K562 (cell line): ENCODE measurements at regions not wholly inside any gene's neighbourhood (a gene's known extent, or its start where the extent isn't known, plus 50 kb on each side); places are given as distances from the start of the nearest gene placed in this dataset.

Source experiments
- CBX3 ChIP-seq, 2 experiments: IDR thresholded peaks; 1 replicate in 1 of 2; 2 replicates in 1 of 2; pipeline ENCODE4 v1.6.1; 2012; ENCODE audit warnings: inconsistent platforms in 2 of 2, low read length in 2 of 2, borderline replicate concordance in 1 of 2, control low read depth in 1 of 2
- CTCF ChIP-seq, 3 experiments: IDR thresholded peaks in 2 of 3; conservative IDR thresholded peaks in 1 of 3; 2 replicates each; pipeline ENCODE4 v1.5.1; 2011 to 2012; ENCODE audit warnings: low read length in 3 of 3, mild to moderate bottlenecking in 3 of 3, control low read depth in 2 of 3, improper control_type of control experiment in 1 of 3, inconsistent platforms in 1 of 3, low read depth in 1 of 3, mixed read lengths in 1 of 3, moderate library complexity in 1 of 3; ENCODE audit not compliant: insufficient read depth in 2 of 3
- EHMT2 ChIP-seq: fragments of 450-650 bp; IDR thresholded peaks from 2 replicates; pipeline ENCODE4 v1.6.1; 2018; ENCODE audit warnings: antibody characterized with exemption
- JUND ChIP-seq, 2 experiments: IDR thresholded peaks; 2 replicates in 1 of 2; 3 replicates in 1 of 2; pipeline ENCODE4 v1.6.1; 2011; ENCODE audit warnings: borderline replicate concordance in 2 of 2, low read depth in 2 of 2, low read length in 2 of 2, improper control_type of control experiment in 1 of 2, missing biosample characterization in 1 of 2, missing genetic modification characterization in 1 of 2, missing genetic modification reagents in 1 of 2
- MAZ ChIP-seq, 2 experiments: fragments of 450-650 bp in 1 of 2; sonication (generic) in 1 of 2; formaldehyde crosslinking; IDR thresholded peaks in 1 of 2; conservative IDR thresholded peaks in 1 of 2; 2 replicates each; pipeline versions ENCODE4 v1.4.0 to v1.5.0; 2020; ENCODE audit warnings: mild to moderate bottlenecking in 1 of 2, missing genetic modification reagents in 1 of 2
- MYNN ChIP-seq, 2 experiments: sonication (generic); formaldehyde crosslinking in 1 of 2; IDR thresholded peaks; 2 replicates each; pipeline versions ENCODE4 v1.5.0 to v1.6.1; 2016 to 2020; ENCODE audit warnings: antibody characterized with exemption in 1 of 2, missing genetic modification reagents in 1 of 2
- NBN ChIP-seq: fragments of 450-650 bp; IDR thresholded peaks from 2 replicates; pipeline ENCODE4 v1.6.1; 2016; ENCODE audit warnings: low read depth, mild to moderate bottlenecking
- POLR2A ChIP-seq: fragments of 450-650 bp; conservative IDR thresholded peaks from 2 replicates; pipeline ENCODE4 v1.6.1; 2016
- POLR2AphosphoS5 ChIP-seq: IDR thresholded peaks from 2 replicates; pipeline ENCODE4 v1.6.1; 2011; ENCODE audit warnings: mild to moderate bottlenecking, low read depth, low read length, moderate library complexity; ENCODE audit not compliant: control insufficient read depth, insufficient read depth
- SNAPC5 ChIP-seq: fragments of 250-450 bp; sonication (Bioruptor Pico); IDR thresholded peaks from 2 replicates; pipeline ENCODE4 v1.8.0; 2021; ENCODE audit warnings: moderate library complexity, mild to moderate bottlenecking, inconsistent platforms
- SP2 ChIP-seq: IDR thresholded peaks from 2 replicates; pipeline ENCODE4 v1.6.1; 2011; ENCODE audit warnings: mild to moderate bottlenecking, low read depth, low read length, moderate library complexity; ENCODE audit not compliant: poor library complexity, severe bottlenecking; ENCODE audit errors: extremely low read depth
- SRSF1 ChIP-seq: fragments of 200-400 bp; formaldehyde crosslinking; IDR thresholded peaks from 2 replicates; pipeline ENCODE4 v1.6.1; 2017; ENCODE audit warnings: mild to moderate bottlenecking, low read depth, low read length, moderate library complexity
- ZNF57 ChIP-seq: fragments of 450-650 bp; formaldehyde crosslinking; IDR thresholded peaks from 2 replicates; pipeline ENCODE4 v1.4.0; 2020; ENCODE audit warnings: mild to moderate bottlenecking, moderate library complexity
- TF ChIP-seq, protein P1 (sequence below): sonication (generic); formaldehyde crosslinking; IDR thresholded peaks from 2 replicates; pipeline ENCODE4 v1.8.1; 2023; ENCODE audit warnings: missing genetic modification reagents, mild to moderate bottlenecking, borderline replicate concordance

GRCh38 chr5:171663311-171664085, 122.1 kb upstream of the SMIM23 start:
- no peak for TF ChIP-seq MAZ (CRISPR knock-in tag; conservative IDR thresholded peaks at IDR 0.05 in 1 of 2, IDR thresholded peaks at IDR 0.05 in 1 of 2)
- TF ChIP-seq CBX3 (IDR thresholded peaks at IDR 0.05; ENCODE audit: borderline replicate concordance in 1 of 2, low read length in 2 of 2): no peak
- TF ChIP-seq SRSF1: no peak
- no peak for TF ChIP-seq EHMT2
- TF ChIP-seq, protein P1, sequence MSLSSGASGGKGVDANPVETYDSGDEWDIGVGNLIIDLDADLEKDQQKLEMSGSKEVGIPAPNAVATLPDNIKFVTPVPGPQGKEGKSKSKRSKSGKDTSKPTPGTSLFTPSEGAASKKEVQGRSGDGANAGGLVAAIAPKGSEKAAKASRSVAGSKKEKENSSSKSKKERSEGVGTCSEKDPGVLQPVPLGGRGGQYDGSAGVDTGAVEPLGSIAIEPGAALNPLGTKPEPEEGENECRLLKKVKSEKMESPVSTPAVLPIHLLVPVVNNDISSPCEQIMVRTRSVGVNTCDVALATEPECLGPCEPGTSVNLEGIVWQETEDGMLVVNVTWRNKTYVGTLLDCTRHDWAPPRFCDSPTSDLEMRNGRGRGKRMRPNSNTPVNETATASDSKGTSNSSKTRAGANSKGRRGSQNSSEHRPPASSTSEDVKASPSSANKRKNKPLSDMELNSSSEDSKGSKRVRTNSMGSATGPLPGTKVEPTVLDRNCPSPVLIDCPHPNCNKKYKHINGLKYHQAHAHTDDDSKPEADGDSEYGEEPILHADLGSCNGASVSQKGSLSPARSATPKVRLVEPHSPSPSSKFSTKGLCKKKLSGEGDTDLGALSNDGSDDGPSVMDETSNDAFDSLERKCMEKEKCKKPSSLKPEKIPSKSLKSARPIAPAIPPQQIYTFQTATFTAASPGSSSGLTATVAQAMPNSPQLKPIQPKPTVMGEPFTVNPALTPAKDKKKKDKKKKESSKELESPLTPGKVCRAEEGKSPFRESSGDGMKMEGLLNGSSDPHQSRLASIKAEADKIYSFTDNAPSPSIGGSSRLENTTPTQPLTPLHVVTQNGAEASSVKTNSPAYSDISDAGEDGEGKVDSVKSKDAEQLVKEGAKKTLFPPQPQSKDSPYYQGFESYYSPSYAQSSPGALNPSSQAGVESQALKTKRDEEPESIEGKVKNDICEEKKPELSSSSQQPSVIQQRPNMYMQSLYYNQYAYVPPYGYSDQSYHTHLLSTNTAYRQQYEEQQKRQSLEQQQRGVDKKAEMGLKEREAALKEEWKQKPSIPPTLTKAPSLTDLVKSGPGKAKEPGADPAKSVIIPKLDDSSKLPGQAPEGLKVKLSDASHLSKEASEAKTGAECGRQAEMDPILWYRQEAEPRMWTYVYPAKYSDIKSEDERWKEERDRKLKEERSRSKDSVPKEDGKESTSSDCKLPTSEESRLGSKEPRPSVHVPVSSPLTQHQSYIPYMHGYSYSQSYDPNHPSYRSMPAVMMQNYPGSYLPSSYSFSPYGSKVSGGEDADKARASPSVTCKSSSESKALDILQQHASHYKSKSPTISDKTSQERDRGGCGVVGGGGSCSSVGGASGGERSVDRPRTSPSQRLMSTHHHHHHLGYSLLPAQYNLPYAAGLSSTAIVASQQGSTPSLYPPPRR (CRISPR knock-in tag): no peak
- no peak for TF ChIP-seq POLR2AphosphoS5
- TF ChIP-seq CTCF (IDR thresholded peaks at IDR 0.05 in 2 of 3, conservative IDR thresholded peaks at IDR 0.05 in 1 of 3; ENCODE audit: insufficient read depth in 2 of 3, low read depth in 1 of 3, low read length in 3 of 3): no peak
- TF ChIP-seq SP2: no peak
- no peak for TF ChIP-seq SNAPC5 (CRISPR knock-in tag)
- no peak for TF ChIP-seq ZNF57 (CRISPR knock-in tag)
- TF ChIP-seq POLR2A: no peak
- TF ChIP-seq MYNN (IDR thresholded peaks at IDR 0.05): no peak
- no peak for TF ChIP-seq MYNN (CRISPR knock-in tag; IDR thresholded peaks at IDR 0.05)
- no peak for TF ChIP-seq NBN
- no peak for TF ChIP-seq JUND (IDR thresholded peaks at IDR 0.05; ENCODE audit: borderline replicate concordance, low read depth, low read length)
- TF ChIP-seq JUND (tag; IDR thresholded peaks at IDR 0.05; ENCODE audit: borderline replicate concordance, low read depth, low read length): no peak
